ENCODE measurements at regions not wholly inside any gene's neighbourhood (a gene's known extent, or its start where the extent isn't known, plus 50 kb on each side); places are given as distances from the start of the nearest gene placed in this dataset.

DNA sequence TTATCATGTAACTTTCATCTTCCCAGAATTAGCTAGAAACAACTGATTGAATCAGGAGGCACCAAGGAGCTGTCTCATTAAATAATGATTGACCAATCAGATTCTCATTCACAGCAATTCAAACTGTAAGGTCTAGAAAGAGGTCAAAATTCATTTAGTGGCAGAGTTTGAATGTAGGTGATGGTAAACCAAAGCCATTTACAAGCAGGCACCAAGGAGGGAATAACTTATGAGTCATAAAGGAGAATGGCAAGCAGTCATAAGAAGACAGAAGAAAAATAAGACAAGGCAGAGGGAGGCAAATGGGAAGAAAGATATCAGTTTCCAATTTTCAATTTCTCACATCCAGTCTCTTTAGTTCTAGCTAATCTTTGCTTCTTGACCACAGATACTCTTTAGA, 52.9 kb upstream of the DEFB112 start:
- no peak for DNase-seq (ENCODE audit: low spot score)

DNA sequence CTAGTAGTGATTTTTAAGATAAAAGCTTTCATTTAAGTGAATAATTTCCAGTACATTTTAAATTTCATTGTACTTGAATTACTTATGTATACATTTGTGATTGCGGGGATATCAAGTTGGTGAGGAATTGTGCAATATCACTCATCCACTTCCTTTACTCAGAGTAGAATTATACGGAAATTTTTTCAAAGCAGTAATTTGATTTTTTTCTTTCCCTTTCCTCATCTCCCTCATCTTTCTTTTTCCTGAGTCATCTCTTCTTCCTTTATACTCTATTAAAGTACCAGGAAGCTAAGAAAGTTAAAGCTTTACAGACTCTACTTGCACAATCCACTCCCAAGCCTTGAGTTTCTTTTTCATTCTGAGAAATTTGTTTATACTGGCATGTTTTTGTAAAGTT, 60.9 kb upstream of the DEFB112 start:
- DNase-seq (ENCODE audit: low spot score), result no peak

- DNase-seq (ENCODE audit: low spot score), result no peak
Observed at GRCh38 chr6:50112981-50113857, 63.5 kb upstream of the DEFB112 start.

GRCh38 chr6:50116390-50116789, 66.7 kb upstream of the DEFB112 start:
- DNase-seq (ENCODE audit: low spot score), result no peak

- DNase-seq (ENCODE audit: low spot score), result no peak
Observed at GRCh38 chr6:50116797-50117542, 67.2 kb upstream of the DEFB112 start.

DNA sequence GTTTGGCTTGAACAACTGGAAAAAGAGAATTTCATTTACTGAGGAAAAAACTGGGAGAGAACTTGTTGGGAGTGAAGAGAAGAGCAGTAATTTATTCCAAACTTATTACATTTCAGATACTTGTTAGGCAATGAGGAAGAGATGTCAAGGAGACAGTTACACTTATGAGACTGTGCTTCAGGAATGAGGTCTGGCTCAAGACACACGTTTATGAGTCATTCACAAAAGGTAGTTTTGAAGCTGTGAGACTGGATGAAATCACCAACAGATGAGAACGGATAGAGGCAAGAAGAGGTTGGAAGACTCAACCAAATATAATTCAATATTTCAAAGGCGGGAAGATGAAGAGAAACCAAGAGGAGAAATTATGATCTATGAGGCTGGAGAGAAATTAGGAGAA, 70.6 kb upstream of the DEFB112 start:
- DNase-seq (ENCODE audit: low spot score), result no peak

- DNase-seq (ENCODE audit: low spot score), result no peak
Observed at GRCh38 chr6:50123688-50124087, 74.0 kb upstream of the DEFB112 start.

- DNase-seq (ENCODE audit: low spot score), result no peak
Observed at GRCh38 chr6:50124572-50124971, 74.8 kb upstream of the DEFB112 start.

DNA sequence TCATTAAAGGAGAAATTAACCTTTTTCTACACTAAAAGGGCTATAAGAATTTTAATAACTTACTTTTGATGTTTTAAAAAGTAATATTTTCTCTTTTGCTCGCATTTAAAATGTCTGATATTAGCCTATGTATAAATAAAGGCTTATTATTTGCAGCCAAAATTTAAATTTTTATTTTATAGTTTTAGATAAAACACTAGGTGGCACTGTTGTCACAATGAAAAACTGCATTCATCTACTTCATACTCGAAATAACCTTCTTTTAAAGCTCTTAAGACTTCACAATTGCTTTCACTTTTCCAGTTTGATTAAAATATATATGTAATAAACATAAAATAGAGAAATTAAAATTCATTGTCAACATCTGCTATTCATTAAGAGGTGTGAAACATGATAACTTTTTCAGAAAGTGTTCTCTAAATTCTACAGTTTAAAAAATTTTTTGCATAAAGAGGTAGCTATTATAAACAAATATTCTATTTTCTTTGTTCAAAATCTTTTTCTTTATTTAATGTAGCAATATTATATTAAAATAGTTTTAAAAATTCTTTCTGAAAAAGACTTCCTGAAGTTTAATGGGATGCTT, 78.8 kb upstream of the DEFB112 start:
- DNase-seq (ENCODE audit: low spot score), result no peak

DNA sequence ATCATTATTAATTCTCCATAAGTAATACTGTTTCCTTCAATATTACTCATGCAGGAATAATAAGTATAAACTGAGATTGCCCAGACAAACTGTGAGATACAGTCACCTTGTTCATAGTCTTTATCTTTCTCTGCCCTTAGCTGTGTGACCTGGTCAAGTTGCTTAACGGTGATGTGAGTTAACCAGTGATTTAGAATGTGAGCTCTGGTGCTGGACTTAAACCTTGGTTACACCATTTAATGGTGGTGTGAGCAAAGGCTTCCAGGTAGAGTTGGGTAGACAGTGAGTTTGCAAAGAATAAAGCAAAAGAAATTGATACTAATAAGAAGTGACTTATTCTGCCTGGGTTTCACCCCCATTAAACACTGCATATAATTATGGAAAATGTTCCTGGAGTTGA, 86.2 kb upstream of the DEFB112 start:
- DNase-seq (ENCODE audit: low spot score), result no peak

DNA sequence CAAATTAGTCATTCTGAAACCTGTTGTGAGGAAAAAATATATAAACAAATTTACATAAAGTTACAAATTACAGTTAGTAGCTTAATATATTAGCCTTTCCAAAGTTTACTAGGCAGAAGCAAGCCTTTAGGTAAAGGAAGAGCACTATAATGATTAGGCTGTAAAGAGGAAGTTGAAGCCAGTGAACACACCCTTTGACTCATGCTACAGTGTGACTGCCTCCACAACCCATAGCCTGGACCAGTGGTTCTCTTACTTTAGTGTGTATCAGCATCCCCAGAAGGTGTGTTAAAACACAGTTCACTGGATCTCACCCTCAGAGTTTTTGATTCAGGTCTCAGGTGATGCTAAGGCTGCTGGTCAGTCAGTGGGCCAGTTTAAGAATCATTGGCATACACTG, 91.4 kb upstream of the DEFB112 start:
- DNase-seq (ENCODE audit: low spot score), result no peak

DNA sequence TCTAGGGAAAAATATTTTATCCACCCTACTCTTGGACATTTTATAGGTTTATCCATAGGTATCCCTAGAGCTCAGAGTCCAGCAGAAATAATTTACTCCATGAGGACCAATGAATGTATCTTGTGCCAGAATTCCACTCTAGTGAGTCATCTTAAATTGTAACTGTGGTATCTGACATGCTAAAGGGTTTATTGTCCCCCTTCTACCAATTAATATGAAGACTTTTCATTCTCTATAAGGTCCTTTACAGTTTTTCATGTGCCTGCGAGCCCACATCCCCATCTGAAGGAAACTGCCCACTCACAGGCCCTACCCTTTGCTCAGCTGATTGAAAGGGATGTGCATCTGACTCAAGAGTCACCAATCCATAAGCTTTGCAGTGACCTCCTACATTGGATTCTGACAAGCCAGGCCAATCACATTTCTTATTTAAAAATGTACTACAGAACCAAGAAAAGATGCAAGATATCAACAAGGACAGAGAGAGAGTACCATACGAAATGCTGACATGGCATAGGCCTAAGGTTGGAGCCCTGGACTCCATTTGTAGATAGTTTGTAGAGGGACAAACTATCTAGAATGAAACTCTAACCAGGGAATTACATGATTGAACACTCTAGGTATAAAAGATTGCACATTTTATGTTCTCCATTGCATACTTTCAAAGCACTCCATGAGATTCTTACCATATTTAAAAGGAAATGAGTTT, 93.4 kb upstream of the DEFB112 start:
- DNase-seq (ENCODE audit: low spot score), result no peak

DNA sequence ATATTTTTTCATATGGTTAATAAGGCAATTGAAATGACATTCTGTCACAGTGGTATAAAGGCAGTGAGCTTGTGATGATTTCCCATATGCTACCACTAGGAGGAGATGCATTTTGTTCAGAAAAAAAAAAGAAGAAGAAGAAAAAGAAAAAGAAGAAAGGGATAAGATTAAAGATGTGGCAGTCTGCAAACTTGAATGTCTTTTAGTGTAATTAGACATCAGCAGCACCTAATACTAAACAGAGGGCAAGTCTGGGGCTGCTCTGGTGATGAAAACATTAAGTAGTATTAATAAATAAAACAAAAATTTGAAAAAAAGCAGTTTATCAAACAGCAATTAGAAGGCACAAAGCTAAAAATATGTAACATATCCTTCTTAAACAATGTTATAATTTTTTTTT, 95.4 kb upstream of the DEFB112 start:
- DNase-seq (ENCODE audit: low spot score), result peak; percentile 24

DNA sequence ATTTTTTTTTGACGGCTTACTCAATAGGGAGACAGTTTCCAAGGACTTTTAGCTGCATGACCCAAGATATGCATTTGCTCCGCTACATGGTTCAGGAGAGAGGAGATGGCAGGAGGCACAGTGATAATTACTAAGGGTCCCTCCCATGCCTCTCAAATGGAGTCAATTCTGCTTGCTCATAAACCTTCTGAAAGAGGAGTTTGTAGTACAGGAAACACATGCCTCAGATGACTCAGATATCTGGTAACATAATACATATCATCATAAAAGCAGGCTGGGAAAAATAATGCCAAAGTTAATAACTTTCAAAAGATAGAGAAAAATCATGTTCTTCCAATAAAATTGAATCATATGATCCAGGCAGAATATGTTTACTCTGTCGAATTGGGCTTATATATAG, 97.6 kb upstream of the DEFB112 start:
- DNase-seq (ENCODE audit: low spot score), result no peak

DNA sequence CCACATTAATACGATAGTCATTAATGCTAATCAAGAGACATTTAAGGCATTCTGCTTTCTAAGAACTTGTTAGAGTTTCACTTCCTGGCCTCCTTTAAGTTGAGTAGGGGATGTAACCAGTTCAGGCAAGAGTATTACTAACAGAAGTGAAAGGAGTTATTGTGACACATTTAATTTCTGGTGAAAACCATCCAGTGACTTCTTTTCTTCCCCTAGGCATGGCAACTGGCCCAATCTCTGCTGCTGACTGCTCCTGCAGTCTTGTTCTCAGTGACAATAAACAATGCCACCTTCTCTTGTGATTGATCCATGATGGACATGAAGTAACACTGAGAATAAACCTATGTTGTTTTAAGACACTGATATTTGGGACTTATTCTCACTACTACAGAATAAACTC, 130.9 kb upstream of the DEFB112 start:
- no peak for DNase-seq (ENCODE audit: low spot score)

DNA sequence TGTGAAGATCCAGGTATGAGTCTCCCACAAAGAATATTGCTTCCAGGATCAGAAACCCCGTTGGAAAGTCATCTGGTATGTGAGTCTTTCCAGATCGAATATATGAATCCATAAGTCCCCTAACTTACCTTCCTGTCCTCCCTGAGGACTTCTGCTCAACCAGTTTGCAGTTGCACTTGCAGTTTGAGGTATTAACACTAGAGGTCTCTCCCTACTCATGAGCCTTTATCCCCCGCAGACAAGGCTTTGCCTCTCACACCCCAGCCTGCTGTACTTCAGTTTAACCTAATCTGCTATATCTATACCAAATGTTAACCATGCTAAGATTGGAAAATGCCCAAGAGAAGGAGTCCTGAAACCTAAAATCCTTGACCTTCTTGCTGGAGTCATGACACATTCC, 135.3 kb upstream of the DEFB112 start:
- peak; percentile 27 for DNase-seq (ENCODE audit: low spot score)

GRCh38 chr6:50187351-50187921, 137.7 kb upstream of the DEFB112 start:
- DNase-seq (ENCODE audit: low spot score), result no peak

DNA sequence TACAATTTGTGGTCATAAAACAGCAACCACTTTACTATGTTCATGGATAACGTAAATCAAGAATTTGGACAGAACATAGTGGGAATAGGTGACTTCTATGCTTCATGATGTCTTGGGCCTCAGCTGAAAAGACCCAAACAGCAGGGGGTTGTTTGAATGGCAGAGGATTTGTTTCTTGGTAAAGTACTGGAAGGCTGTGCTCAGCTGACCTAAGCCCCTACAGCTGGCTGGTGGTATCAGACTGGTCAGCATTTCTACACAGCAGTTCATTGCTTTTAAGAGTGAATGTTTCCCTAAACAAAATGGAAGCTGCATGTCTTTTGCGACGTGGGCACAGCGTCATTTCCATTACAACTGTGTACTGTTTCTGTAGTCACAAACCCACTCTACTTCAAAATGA, 148.5 kb upstream of the DEFB112 start:
- no peak for DNase-seq (ENCODE audit: low spot score)

DNA sequence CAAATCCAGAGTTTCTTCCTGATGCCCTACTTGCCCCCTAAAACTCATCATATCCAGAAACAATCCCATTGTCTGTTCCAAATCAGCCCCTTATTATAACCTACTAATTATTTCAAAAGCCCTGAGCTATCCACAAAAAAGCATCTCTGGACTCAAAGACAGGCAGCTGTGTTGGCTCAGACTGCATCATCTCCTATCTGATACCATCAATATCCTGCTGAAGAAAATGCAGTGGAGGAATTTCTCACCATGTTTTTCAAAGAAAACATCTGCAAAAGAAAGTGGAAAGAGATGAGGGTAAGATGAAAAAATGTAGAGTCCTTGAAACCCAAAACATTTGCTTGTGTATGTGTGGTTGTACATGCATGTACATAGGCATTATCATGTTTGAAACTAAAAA, 153.0 kb upstream of the DEFB112 start:
- DNase-seq (ENCODE audit: low spot score), result no peak

- no peak for DNase-seq (ENCODE audit: low spot score)
Observed at GRCh38 chr6:50211582-50211981, 161.9 kb upstream of the DEFB112 start.

DNA sequence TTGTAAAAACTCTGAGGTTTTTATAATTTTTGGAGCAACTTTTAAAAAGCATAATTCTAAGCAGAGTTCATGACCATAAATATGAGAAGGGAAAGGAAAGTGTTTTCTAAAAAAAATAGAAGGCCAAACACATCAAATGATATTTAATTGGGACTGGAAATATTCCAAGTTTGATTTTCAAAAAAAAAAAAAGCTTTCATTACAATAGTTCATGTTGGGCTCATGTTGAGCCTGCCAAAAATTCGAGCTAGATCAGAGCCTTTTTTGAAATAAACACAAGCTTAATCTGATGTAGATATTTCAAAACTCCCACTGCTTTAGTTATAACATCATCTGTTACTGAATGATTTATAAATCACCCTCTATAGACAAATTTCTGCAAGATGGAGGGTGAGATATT, 163.4 kb upstream of the DEFB112 start:
- no peak for DNase-seq (ENCODE audit: low spot score)

DNA sequence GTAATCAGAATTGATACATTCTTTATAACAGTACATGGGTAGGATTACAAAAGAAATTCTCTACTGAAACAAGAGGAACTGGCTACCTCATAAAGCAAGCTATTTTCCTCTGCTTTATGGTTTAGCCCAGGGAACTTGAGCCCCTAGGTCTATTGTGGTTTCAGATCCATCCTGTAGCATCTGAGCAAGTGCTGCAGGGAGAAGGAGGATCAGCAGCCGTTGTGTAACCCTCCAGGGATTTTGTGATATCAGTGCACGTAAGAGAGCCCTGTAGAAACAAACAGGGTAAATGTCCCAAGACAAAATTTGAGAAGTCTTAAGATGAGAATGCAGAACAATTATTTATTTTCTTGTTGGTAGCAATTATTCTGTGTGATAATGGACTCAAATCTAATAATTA, 165.2 kb upstream of the DEFB112 start:
- DNase-seq (ENCODE audit: low spot score), result no peak
